Osteoblast (primary cell): ENCODE measurements at regions not wholly inside any gene's neighbourhood (a gene's known extent, or its start where the extent isn't known, plus 50 kb on each side); places are given as distances from the start of the nearest gene placed in this dataset.

Experiments used
- DNase-seq: peaks from one replicate; pipeline ENCODE4 v3.0.0; 2011; ENCODE audit warnings: low spot score, mixed read lengths; ENCODE audit not compliant: insufficient read length; ENCODE audit errors: missing footprints
- H2AFZ ChIP-seq: 2 replicates; pipeline ENCODE4 v1.6.0; 2011; ENCODE audit warnings: mild to moderate bottlenecking, low read length
- H3K27ac ChIP-seq: 2 replicates; pipeline ENCODE4 v1.5.1; 2011; ENCODE audit warnings: mild to moderate bottlenecking, low read depth, low read length, moderate library complexity
- H3K27me3 ChIP-seq: 2 replicates; pipeline ENCODE4 v1.6.0; 2012; ENCODE audit warnings: mild to moderate bottlenecking, control low read depth, inconsistent platforms, low read length, moderate library complexity; ENCODE audit not compliant: insufficient read depth
- H3K36me3 ChIP-seq: 2 replicates; pipeline ENCODE4 v1.5.1; 2011; ENCODE audit warnings: mild to moderate bottlenecking, low read length, control low read depth, moderate library complexity; ENCODE audit not compliant: insufficient read depth
- H3K4me1 ChIP-seq: 2 replicates; pipeline ENCODE4 v1.5.1; 2011; ENCODE audit warnings: mild to moderate bottlenecking, low read length, control low read depth, moderate library complexity; ENCODE audit not compliant: insufficient read depth
- H3K4me2 ChIP-seq: 2 replicates; pipeline ENCODE4 v1.6.0; 2011; ENCODE audit warnings: mild to moderate bottlenecking, low read length; ENCODE audit not compliant: insufficient read depth
- H3K4me3 ChIP-seq: fragments of 200-600 bp; sonication (generic); 3 replicates; pipeline ENCODE4 v1.5.1; 2012; ENCODE audit warnings: mild to moderate bottlenecking, low read length, inconsistent platforms; ENCODE audit not compliant: insufficient read depth
- H3K79me2 ChIP-seq: 2 replicates; pipeline ENCODE4 v1.6.0; 2012; ENCODE audit warnings: mild to moderate bottlenecking, low read length, control low read depth, inconsistent platforms; ENCODE audit not compliant: insufficient read depth
- H3K9me3 ChIP-seq: 2 replicates; pipeline ENCODE4 v1.5.1; 2011; ENCODE audit warnings: low read depth, low read length, control low read depth
- H4K20me1 ChIP-seq: 2 replicates; pipeline ENCODE4 v1.6.0; 2012; ENCODE audit warnings: mild to moderate bottlenecking, low read length, control low read depth; ENCODE audit not compliant: insufficient read depth
- TF ChIP-seq, protein P1 (sequence below): IDR thresholded peaks from 2 replicates; pipeline ENCODE4 v1.5.1; 2011; ENCODE audit warnings: mild to moderate bottlenecking, low read depth, low read length, moderate library complexity; ENCODE audit errors: extremely low read depth

- Histone ChIP-seq H4K20me1 (no peaks in the 10 kb centered on the region), H3K9me3 (no peaks in the 10 kb centered on the region), H2AFZ (no peak overlapping the region), H3K79me2 (no peaks in the 10 kb centered on the region), H3K4me3 (no peak overlapping the region), H3K4me2 (no peak overlapping the region), H3K27me3 (no peaks in the 10 kb centered on the region), H3K36me3 (no peaks in the 10 kb centered on the region), H3K4me1 (no peaks in the 10 kb centered on the region), H3K27ac (no peak overlapping the region)
- TF ChIP-seq, protein P1, sequence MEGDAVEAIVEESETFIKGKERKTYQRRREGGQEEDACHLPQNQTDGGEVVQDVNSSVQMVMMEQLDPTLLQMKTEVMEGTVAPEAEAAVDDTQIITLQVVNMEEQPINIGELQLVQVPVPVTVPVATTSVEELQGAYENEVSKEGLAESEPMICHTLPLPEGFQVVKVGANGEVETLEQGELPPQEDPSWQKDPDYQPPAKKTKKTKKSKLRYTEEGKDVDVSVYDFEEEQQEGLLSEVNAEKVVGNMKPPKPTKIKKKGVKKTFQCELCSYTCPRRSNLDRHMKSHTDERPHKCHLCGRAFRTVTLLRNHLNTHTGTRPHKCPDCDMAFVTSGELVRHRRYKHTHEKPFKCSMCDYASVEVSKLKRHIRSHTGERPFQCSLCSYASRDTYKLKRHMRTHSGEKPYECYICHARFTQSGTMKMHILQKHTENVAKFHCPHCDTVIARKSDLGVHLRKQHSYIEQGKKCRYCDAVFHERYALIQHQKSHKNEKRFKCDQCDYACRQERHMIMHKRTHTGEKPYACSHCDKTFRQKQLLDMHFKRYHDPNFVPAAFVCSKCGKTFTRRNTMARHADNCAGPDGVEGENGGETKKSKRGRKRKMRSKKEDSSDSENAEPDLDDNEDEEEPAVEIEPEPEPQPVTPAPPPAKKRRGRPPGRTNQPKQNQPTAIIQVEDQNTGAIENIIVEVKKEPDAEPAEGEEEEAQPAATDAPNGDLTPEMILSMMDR = no peak
- DNase-seq = no peak
These were observed 510.7 kb downstream of the RIT2 start for GRCh38 chr18:42604820-42605219.

DNA sequence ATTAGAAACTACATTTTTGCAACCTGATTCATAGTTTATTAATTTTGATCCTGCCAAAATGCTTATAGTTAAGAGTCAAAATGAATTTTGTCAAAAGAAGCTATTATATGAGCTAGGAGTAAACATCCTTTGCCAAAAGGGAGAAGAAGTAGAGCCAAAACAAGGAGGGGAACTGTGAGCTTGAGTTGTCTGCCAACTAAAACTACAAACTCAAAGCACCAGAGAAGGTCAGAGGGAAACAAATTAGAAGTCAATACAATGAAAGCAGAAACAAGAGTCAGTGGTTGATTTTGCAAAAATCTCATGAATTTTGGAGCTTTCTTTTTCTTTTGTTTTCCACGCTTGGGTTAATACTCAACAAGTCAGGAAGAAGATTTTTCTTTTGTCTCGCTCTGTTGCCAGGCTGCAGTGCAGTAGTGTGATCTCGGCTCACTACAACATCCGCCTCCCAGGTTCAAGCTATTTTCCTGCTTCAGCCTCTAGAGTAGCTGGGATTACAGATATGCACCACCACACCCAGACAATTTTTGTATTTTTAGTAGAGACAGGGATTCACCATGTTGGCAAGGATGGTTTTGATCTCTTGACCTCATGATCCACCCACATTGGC, 508.5 kb downstream of the RIT2 start:
- Histone ChIP-seq H3K27ac (no peak overlapping the region), H4K20me1 (no peaks in the 10 kb centered on the region), H3K9me3 (no peaks in the 10 kb centered on the region), H3K79me2 (no peaks in the 10 kb centered on the region), H3K27me3 (no peaks in the 10 kb centered on the region), H3K4me3 (no peak overlapping the region), H3K4me1 (no peaks in the 10 kb centered on the region), H3K36me3 (no peaks in the 10 kb centered on the region), H3K4me2 (no peak overlapping the region), H2AFZ (no peak overlapping the region)
- no peak for DNase-seq
- TF ChIP-seq, protein P1 = no peak

DNA sequence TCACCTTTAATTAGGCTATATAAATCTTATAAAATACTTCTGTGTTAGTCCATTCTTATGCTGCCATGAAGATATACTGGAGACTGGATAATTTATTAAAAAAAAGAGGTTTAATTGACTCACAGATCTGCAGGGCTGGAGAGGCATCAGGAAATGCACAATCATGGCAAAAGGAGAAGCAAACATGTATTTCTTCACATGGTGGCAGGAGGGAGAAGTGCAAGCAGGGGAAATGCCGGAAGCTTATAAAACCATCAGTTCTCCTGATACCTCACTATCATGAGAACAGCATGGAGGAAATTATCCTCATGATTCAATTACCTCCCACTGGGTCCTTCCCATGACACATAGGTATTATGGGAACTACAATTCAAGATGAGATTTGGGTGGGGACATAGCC, 504.4 kb downstream of the RIT2 start:
- H3K9me3 ChIP-seq = no peaks in the 10 kb centered on the region
- TF ChIP-seq, protein P1 = no peak
- H3K79me2 ChIP-seq = no peaks in the 10 kb centered on the region
- DNase-seq = no peak
- no peak overlapping the region for H3K4me3 ChIP-seq
- no peaks in the 10 kb centered on the region for H3K27me3 ChIP-seq
- H3K36me3 ChIP-seq = no peaks in the 10 kb centered on the region
- no peaks in the 10 kb centered on the region for H3K4me1 ChIP-seq
- H4K20me1 ChIP-seq = no peaks in the 10 kb centered on the region
- no peak overlapping the region for H2AFZ ChIP-seq
- H3K4me2 ChIP-seq = no peak overlapping the region
- no peak overlapping the region for H3K27ac ChIP-seq

DNA sequence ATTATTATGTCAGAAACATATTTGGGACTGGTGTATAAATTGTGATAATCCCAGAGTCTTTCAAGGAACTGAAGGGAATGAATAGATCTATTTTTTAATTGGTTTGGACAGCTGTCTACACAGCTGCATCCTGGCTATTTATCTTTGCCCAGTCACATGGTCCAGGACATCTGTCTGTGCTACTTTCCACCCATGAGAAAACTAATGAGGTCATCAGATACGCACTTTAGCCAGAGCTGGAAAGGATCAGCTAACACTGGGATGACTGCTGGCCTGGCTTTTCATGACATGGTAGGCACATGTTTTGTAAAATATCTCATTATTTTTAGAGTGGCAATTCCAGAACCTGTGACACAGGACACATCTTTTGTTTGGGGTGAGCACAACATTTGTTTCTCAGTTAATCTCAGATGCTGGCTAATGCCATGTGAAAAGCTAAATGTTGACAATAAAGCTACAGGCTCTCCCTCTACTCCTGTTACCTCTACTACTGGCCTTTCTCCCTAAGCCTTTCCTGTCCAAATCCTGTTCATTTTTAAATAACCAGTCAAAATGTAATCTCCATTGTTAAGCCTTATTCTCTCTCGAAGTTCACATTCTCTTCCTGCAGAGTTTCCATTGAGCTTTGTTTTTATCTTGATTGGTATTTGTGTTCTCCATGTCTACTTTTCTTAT, 500.7 kb downstream of the RIT2 start:
- TF ChIP-seq, protein P1 = no peak
- Histone ChIP-seq H3K4me2 (no peak overlapping the region), H3K4me1 (no peaks in the 10 kb centered on the region), H3K4me3 (no peak overlapping the region), H3K36me3 (no peaks in the 10 kb centered on the region), H3K27me3 (no peaks in the 10 kb centered on the region), H3K27ac (no peak overlapping the region), H3K79me2 (no peaks in the 10 kb centered on the region), H4K20me1 (no peaks in the 10 kb centered on the region), H2AFZ (no peak overlapping the region), H3K9me3 (no peaks in the 10 kb centered on the region)
- no peak for DNase-seq
